Coronary artery (tissue), 2 donors: ENCODE measurements at regions not wholly inside any gene's neighbourhood (a gene's known extent, or its start where the extent isn't known, plus 50 kb on each side); places are given as distances from the start of the nearest gene placed in this dataset.

ENCODE experiments used
- DNase-seq: peaks from one replicate; pipeline ENCODE4 v3.0.0-alpha.2; 2017; ENCODE audit warnings: low spot score
- H3K27ac ChIP-seq, 2 donors: fragments of 200-600 bp; sonication (generic); one replicate each; pipeline ENCODE4 v1.5.1; 2016 to 2019
- H3K4me3 ChIP-seq: fragments of 200-600 bp; sonication (generic); 2 replicates; pipeline ENCODE4 v1.5.1; 2016; ENCODE audit warnings: mild to moderate bottlenecking, moderate library complexity
- TF ChIP-seq, protein P1 (sequence below): fragments of 200-600 bp; sonication (generic); IDR thresholded peaks from one replicate; pipeline ENCODE4 v1.5.1; 2019; ENCODE audit warnings: antibody characterized with exemption

DNA sequence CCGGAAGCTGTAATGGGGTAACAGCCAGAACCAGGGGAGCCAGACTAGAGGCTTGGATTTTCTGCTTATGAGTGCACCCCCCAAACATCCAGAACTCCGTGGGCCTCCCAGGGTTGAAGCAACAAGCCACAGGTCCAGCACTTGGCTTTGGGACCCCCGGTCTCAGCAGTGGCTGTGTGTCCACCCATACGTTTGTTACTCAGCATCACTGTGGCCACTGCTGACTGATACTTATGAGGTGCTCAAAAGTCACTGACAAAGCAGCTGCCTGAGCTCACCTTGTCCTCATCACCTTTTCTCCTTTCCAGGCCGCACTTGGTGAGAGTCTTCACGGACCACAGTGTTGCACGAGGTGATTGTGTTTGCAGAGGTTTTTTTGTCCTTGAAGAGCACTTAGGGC is 145.6 kb upstream of the RFLNA start:
- TF ChIP-seq, protein P1, sequence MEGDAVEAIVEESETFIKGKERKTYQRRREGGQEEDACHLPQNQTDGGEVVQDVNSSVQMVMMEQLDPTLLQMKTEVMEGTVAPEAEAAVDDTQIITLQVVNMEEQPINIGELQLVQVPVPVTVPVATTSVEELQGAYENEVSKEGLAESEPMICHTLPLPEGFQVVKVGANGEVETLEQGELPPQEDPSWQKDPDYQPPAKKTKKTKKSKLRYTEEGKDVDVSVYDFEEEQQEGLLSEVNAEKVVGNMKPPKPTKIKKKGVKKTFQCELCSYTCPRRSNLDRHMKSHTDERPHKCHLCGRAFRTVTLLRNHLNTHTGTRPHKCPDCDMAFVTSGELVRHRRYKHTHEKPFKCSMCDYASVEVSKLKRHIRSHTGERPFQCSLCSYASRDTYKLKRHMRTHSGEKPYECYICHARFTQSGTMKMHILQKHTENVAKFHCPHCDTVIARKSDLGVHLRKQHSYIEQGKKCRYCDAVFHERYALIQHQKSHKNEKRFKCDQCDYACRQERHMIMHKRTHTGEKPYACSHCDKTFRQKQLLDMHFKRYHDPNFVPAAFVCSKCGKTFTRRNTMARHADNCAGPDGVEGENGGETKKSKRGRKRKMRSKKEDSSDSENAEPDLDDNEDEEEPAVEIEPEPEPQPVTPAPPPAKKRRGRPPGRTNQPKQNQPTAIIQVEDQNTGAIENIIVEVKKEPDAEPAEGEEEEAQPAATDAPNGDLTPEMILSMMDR: no peak

DNA sequence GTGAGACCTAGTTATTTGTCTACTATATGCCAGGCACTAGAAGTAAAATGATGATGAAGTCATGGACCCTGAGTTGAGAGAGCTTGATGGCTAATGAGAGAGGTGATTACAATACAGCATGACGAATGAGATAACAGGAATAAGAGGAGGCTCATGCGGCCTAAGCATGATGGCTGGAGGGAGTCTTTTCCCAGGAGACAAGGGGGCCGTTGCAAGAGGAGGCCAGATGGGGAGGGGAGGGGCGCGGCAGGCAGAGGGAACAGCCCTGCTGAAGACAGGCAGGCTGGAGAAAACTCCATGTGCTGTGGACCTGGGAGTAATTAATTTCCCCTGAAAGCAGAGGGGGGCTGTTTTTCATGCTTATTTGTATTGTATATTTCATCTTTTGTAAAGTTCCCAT is 144.7 kb upstream of the RFLNA start:
- Histone ChIP-seq H3K27ac (no peak overlapping the region), H3K4me3 (no peak overlapping the region)
- DNase-seq: no peak
- TF ChIP-seq, protein P1: no peak

More for the DNA sequence above, 145.6 kb upstream of the RFLNA start:
- no peak overlapping the region for H3K27ac ChIP-seq
- no peak overlapping the region for H3K4me3 ChIP-seq
- DNase-seq: no peak

DNA sequence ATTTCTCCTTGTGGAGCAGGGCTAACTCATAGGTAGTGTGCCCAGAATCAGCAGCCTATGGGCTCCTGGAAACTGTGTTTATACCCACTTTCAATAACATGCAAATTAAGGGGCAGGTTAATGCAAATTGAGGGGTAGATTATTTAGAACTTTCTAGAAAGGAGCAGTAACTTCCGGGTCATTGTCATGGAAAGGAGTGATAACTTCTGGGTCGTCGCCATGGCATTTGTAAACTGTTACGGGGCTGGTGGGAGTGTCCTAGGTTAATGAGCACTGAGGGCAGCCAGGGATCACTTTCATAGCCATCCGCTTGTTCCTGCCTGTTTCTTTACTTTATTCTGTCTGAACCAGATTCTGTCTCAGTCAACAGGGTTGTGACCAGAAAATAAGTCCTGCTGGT is 143.3 kb upstream of the RFLNA start:
- H3K4me3 ChIP-seq: no peak overlapping the region
- no peak for DNase-seq
- TF ChIP-seq, protein P1: no peak
- no peak overlapping the region for H3K27ac ChIP-seq

DNA sequence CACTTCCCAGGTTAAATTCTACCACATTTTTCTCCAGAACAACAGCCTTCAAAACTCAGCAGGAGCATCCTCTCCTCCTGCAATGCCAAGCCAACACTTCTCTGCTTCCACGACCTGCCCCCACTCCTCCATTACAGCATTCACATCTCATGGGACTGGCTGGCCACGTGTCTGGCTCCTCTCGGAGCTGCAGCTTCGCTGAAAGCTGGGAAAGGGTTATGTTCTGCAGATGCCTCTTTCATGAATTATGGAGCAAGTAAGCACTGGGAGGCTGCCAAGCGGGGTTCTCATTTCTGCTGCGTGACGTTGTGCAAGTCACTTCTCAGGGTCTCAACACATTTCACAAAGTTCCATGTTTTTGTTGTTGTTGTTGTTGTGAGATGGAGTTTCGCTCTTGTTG is 142.2 kb upstream of the RFLNA start:
- DNase-seq: no peak
- TF ChIP-seq, protein P1: no peak
- H3K4me3 ChIP-seq: no peak overlapping the region
- H3K27ac ChIP-seq: no peak overlapping the region

DNA sequence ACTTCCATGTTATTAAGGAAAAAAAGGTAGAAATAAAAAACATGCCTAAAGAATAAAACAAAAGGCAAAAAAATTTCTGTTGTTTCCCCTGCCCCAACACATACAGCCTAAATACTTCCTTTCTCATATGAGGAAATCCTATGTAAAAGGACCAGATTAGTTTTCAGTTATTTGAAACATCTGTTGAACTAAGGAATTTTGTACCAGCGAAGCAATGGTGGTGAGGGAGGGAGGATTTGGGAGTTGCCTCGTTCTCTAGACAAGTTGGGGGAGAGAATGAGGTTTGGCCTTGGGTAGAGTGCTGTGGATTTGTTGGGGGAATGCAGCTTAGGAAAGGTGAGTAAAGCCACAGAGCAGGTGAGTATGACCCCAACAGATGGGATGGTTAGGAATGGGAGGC is 141.5 kb upstream of the RFLNA start:
- Histone ChIP-seq H3K4me3 (no peak overlapping the region), H3K27ac (no peak overlapping the region)
- DNase-seq: no peak
- TF ChIP-seq, protein P1: no peak

DNA sequence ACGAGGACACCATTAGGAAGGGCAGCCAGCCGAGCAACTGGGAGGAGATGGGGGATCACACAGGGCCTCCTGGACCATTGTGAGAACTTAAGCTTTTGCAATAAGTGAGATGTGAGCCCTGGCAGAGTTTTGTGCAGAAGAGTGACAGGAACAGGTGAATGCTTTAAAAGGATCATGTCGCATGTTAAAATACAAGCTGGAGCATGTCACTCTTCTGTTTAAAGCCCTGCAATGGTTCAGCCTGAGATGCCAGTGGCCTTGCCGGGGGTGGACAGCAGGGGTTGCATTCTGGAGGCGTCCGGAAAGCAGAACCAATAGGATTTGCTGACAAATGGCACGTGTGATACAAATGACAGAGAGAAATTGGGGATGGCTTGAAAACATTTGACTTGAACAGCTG is 137.5 kb upstream of the RFLNA start:
- DNase-seq: no peak
- no peak overlapping the region for H3K4me3 ChIP-seq
- TF ChIP-seq, protein P1: no peak
- H3K27ac ChIP-seq: no peak overlapping the region

DNA sequence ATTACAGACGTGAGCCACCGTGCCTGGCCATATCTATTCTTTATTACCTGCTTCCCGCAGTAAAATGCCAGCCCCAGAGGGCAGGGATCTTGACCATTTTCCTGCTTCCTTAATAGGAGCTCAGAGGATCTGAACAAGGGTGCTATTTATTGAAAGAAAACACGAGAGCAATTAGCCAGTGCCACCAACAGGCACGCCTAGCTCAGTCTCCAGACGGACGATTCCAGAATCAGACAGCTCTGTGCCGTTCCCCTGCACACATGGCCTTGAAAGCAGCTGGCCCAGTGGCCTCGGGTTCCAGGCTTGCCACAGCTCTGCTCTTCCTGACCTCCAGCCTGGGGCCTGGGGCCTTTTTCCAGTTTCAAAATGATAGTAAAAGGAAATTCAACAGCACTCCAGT is 135.2 kb upstream of the RFLNA start:
- TF ChIP-seq, protein P1: no peak
- no peak for DNase-seq
- Histone ChIP-seq H3K4me3 (no peak overlapping the region), H3K27ac (no peak overlapping the region)
